HCT116 (cell line): ENCODE measurements at regions not wholly inside any gene's neighbourhood (a gene's known extent, or its start where the extent isn't known, plus 50 kb on each side); places are given as distances from the start of the nearest gene placed in this dataset.

ENCODE experiments used
- ATAC-seq: fragments of 200-7000 bp; cut with Tn5 transposase; 2 replicates; pipeline ENCODE4 v1.9.1; 2020; ENCODE audit warnings: mild to moderate bottlenecking, moderate library complexity
- BruUV-seq: library from RNA; stranded (reverse); fragments of 400-500 nt; replicated peaks from 2 replicates; lab custom pipeline; 2021; lab: Mats Ljungman, UMichigan
- CTCF ChIA-PET: fragments of 300-600 bp; sonication (Branson Sonifier 250); formaldehyde crosslinking; loops from one replicate; lab custom pipeline; 2021; ENCODE audit warnings: antibody characterized with exemption; lab: Charles Lee
- POLR2A ChIA-PET: fragments of 300-600, 350-600 bp; sonication (Branson Sonifier 250); formaldehyde crosslinking; loops from one replicate; lab custom pipeline; 2021; ENCODE audit warnings: antibody characterized with exemption; lab: Charles Lee
- RAD21 ChIA-PET, 2 experiments: fragments of 300-600 bp; sonication (Branson Sonifier 250); formaldehyde crosslinking; loops; one replicate each; lab custom pipeline; 2023; ENCODE audit warnings: low total read pairs in 2 of 2; ENCODE audit not compliant: uncharacterized antibody in 2 of 2, unreplicated experiment in 2 of 2, low non-redundant PET in 1 of 2; lab: Charles Lee
- DNase-seq: peaks from one replicate; pipeline ENCODE4 v3.0.0-alpha.2; 2010; ENCODE audit warnings: low read depth, low spot score
- H2AFZ ChIP-seq: fragments of 200-600 bp; shearing (Covaris generic), sonication (generic); 2 replicates; pipeline ENCODE4 v1.6.1; 2017; ENCODE audit warnings: low read depth, mixed run types, mixed read lengths, antibody characterized with exemption, low read length; ENCODE audit not compliant: poor library complexity, severe bottlenecking
- H3K27ac ChIP-seq: 2 replicates; pipeline ENCODE4 v1.5.1; 2012; ENCODE audit warnings: low read depth, low read length
- H3K27me3 ChIP-seq: fragments of 200-600 bp; sonication (generic); 2 replicates; pipeline ENCODE4 v1.6.1; 2016; ENCODE audit warnings: mixed run types, low read length, mixed read lengths; ENCODE audit not compliant: insufficient read depth
- H3K36me3 ChIP-seq, 2 experiments: fragments of 200-500 bp in 1 of 2; fragments of 200-600 bp in 1 of 2; sonication (Bioruptor generic) in 1 of 2; sonication (generic) in 1 of 2; 2 replicates each; pipeline versions ENCODE4 v1.5.1 to v1.6.1; 2014 to 2016; ENCODE audit warnings: low read length in 2 of 2, inconsistent platforms in 1 of 2, mixed read lengths in 1 of 2, mixed run types in 1 of 2; ENCODE audit not compliant: insufficient read depth in 2 of 2, control insufficient read depth in 1 of 2
- H3K4me1 ChIP-seq, 2 experiments: fragments of 200-600 bp in 1 of 2; sonication (generic) in 1 of 2; 2 replicates each; pipeline versions ENCODE4 v1.5.1 to v1.6.1; 2012 to 2017; ENCODE audit warnings: low read length in 2 of 2, inconsistent platforms in 1 of 2, mild to moderate bottlenecking in 1 of 2, mixed read lengths in 1 of 2, mixed run types in 1 of 2, moderate library complexity in 1 of 2; ENCODE audit not compliant: insufficient read depth in 2 of 2, control insufficient read depth in 1 of 2
- H3K4me2 ChIP-seq: fragments of 200-600 bp; sonication (generic); 2 replicates; pipeline ENCODE4 v1.6.1; 2017; ENCODE audit warnings: mixed run types, low read length, mixed read lengths
- H3K4me3 ChIP-seq, 2 experiments: fragments of 200-600 bp in 1 of 2; sonication (generic) in 1 of 2; replicated peaks in 1 of 2; 2 replicates each; pipeline ENCODE4 v1.5.1; 2011 to 2016; ENCODE audit warnings: low read length in 2 of 2, control low read depth in 1 of 2, low read depth in 1 of 2, mild to moderate bottlenecking in 1 of 2, mixed read lengths in 1 of 2, mixed run types in 1 of 2
- H3K79me2 ChIP-seq: fragments of 200-600 bp; sonication (generic); 2 replicates; pipeline ENCODE4 v1.6.1; 2017; ENCODE audit warnings: mild to moderate bottlenecking, mixed run types, low read length, moderate library complexity, mixed read lengths; ENCODE audit not compliant: insufficient read depth
- H3K9ac ChIP-seq: fragments of 200-600 bp; sonication (generic); 2 replicates; pipeline ENCODE4 v1.6.1; 2016; ENCODE audit warnings: low read length, mixed read lengths
- H3K9me2 ChIP-seq: fragments of 200-600 bp; sonication (generic), shearing (Covaris generic); 2 replicates; pipeline ENCODE4 v1.6.1; 2017; ENCODE audit warnings: mixed run types, mild to moderate bottlenecking, moderate library complexity; ENCODE audit not compliant: insufficient read depth
- H3K9me3 ChIP-seq, 2 experiments: fragments of 200-500 bp in 1 of 2; fragments of 200-600 bp in 1 of 2; sonication (Bioruptor generic) in 1 of 2; sonication (generic) in 1 of 2; 2 replicates each; pipeline ENCODE4 v1.6.1; 2014 to 2017; ENCODE audit warnings: low read length in 2 of 2, mixed read lengths in 2 of 2, inconsistent platforms in 1 of 2, low read depth in 1 of 2, mild to moderate bottlenecking in 1 of 2, mixed run types in 1 of 2, moderate library complexity in 1 of 2; ENCODE audit not compliant: control insufficient read depth in 1 of 2, insufficient read depth in 1 of 2
- H4K20me1 ChIP-seq: fragments of 200-600 bp; sonication (generic), shearing (Covaris generic); 2 replicates; pipeline ENCODE4 v1.6.1; 2017; ENCODE audit warnings: mixed run types, mild to moderate bottlenecking, moderate library complexity; ENCODE audit not compliant: insufficient read depth
- CEBPB ChIP-seq: IDR thresholded peaks from 2 replicates; pipeline ENCODE4 v1.6.1; 2012; ENCODE audit warnings: low read depth
- EGR1 ChIP-seq: IDR thresholded peaks from 2 replicates; pipeline ENCODE4 v1.6.1; 2012; ENCODE audit warnings: low read depth
- EZH2 ChIP-seq: fragments of 200-600 bp; sonication (generic); IDR thresholded peaks from 2 replicates; pipeline ENCODE4 v1.6.1; 2017; ENCODE audit warnings: antibody characterized with exemption, mixed run types
- FOSL1 ChIP-seq: IDR thresholded peaks from 2 replicates; pipeline ENCODE4 v1.6.1; 2012; ENCODE audit warnings: low read depth
- JUND ChIP-seq: IDR thresholded peaks from 2 replicates; pipeline ENCODE4 v1.6.1; 2012
- POLR2A ChIP-seq: IDR thresholded peaks from 2 replicates; pipeline ENCODE4 v1.7.0; 2011; ENCODE audit warnings: borderline replicate concordance; ENCODE audit not compliant: insufficient read depth, insufficient read length; ENCODE audit errors: extremely low read depth
- POLR2AphosphoS5 ChIP-seq: IDR thresholded peaks from 2 replicates; pipeline ENCODE4 v1.6.1; 2011; ENCODE audit warnings: mild to moderate bottlenecking, low read depth, low read length, moderate library complexity
- RAD21 ChIP-seq: IDR thresholded peaks from 2 replicates; pipeline ENCODE4 v1.6.1; 2012; ENCODE audit warnings: low read depth, mild to moderate bottlenecking
- SP1 ChIP-seq: IDR thresholded peaks from 2 replicates; pipeline ENCODE4 v1.6.1; 2012; ENCODE audit warnings: low read depth
- YY1 ChIP-seq: IDR thresholded peaks from 2 replicates; pipeline ENCODE4 v1.6.1; 2011; ENCODE audit warnings: low read length, low read depth, moderate library complexity, mild to moderate bottlenecking; ENCODE audit not compliant: insufficient replicate concordance; ENCODE audit errors: extremely low read depth
- ZBTB33 ChIP-seq: IDR thresholded peaks from 2 replicates; pipeline ENCODE4 v1.6.1; 2011; ENCODE audit warnings: mild to moderate bottlenecking, low read length, moderate library complexity; ENCODE audit not compliant: insufficient replicate concordance; ENCODE audit errors: extremely low read depth
- ZFX ChIP-seq: fragments of 450-650 bp; IDR thresholded peaks from 2 replicates; pipeline ENCODE4 v1.6.1; 2017
- ZNF274 ChIP-seq: fragments of 200-500 bp; sonication (Bioruptor generic); IDR thresholded peaks from 2 replicates; pipeline ENCODE4 v1.6.1; 2014; ENCODE audit warnings: mild to moderate bottlenecking, low read depth, low read length, inconsistent platforms
- intact Hi-C: fragments of 100-400 bp; cut with micrococcal nuclease; formaldehyde crosslinking; loops from 2 replicates; pipeline ENCODE4 v1.10.0; 2022
- TF ChIP-seq, protein P1 (sequence below): IDR thresholded peaks from 2 replicates; pipeline ENCODE4 v1.6.1; 2012; ENCODE audit warnings: low read depth
- TF ChIP-seq, protein P2 (sequence below), 3 experiments: fragments of 200-600 bp in 1 of 3; sonication (generic) in 1 of 3; IDR thresholded peaks in 2 of 3; conservative IDR thresholded peaks in 1 of 3; 2 replicates each; pipeline ENCODE4 v1.5.1; 2012 to 2017; ENCODE audit warnings: low read depth in 2 of 3, low read length in 2 of 3, antibody characterized with exemption in 1 of 3, borderline replicate concordance in 1 of 3, control low read depth in 1 of 3, mild to moderate bottlenecking in 1 of 3, mixed read lengths in 1 of 3, mixed run types in 1 of 3, moderate library complexity in 1 of 3; ENCODE audit not compliant: insufficient read depth in 1 of 3
- TF ChIP-seq, protein P3 (sequence below): IDR thresholded peaks from 2 replicates; pipeline ENCODE4 v1.6.1; 2012

DNA sequence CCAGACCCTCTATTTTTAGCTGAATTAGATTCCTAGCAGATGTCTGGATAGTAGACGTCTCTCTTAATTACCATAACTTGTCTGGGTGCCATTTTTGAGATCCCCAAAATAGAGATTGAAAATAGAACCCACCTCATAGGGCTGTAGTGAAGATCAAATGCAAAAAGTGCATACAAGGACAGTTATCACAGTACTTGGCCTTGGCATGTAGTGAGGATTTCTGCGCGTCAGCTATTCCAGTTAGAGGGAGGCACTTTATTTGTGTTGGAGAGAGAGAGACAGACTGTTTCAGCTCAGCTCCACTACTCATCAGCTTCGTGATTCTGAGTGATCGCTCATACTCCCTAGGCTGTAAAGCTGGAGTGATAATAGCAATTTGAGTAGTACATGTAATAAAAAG, 59.6 kb upstream of the CDH13 start:
- no peaks in the 10 kb centered on the region for H3K9me2 ChIP-seq
- H2AFZ ChIP-seq, result no peak overlapping the region
- POLR2A ChIA-PET, result no interaction called here
- H3K9ac ChIP-seq, result no peak overlapping the region
- H3K4me1 ChIP-seq, result no peaks in the 10 kb centered on the region
- BruUV-seq, result no TSS peak
- intact Hi-C loops, result no loop called here
- TF ChIP-seq ZBTB33 (no peak), FOSL1 (no peak), EZH2 (no peak), RAD21 (no peak), POLR2A (no peak), ZFX (no peak), CEBPB (no peak), ZNF274 (no peak), POLR2AphosphoS5 (no peak), YY1 (no peak), EGR1 (no peak), SP1 (no peak), JUND (no peak)
- TF ChIP-seq, protein P1, sequence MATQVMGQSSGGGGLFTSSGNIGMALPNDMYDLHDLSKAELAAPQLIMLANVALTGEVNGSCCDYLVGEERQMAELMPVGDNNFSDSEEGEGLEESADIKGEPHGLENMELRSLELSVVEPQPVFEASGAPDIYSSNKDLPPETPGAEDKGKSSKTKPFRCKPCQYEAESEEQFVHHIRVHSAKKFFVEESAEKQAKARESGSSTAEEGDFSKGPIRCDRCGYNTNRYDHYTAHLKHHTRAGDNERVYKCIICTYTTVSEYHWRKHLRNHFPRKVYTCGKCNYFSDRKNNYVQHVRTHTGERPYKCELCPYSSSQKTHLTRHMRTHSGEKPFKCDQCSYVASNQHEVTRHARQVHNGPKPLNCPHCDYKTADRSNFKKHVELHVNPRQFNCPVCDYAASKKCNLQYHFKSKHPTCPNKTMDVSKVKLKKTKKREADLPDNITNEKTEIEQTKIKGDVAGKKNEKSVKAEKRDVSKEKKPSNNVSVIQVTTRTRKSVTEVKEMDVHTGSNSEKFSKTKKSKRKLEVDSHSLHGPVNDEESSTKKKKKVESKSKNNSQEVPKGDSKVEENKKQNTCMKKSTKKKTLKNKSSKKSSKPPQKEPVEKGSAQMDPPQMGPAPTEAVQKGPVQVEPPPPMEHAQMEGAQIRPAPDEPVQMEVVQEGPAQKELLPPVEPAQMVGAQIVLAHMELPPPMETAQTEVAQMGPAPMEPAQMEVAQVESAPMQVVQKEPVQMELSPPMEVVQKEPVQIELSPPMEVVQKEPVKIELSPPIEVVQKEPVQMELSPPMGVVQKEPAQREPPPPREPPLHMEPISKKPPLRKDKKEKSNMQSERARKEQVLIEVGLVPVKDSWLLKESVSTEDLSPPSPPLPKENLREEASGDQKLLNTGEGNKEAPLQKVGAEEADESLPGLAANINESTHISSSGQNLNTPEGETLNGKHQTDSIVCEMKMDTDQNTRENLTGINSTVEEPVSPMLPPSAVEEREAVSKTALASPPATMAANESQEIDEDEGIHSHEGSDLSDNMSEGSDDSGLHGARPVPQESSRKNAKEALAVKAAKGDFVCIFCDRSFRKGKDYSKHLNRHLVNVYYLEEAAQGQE, result no peak
- TF ChIP-seq, protein P2, sequence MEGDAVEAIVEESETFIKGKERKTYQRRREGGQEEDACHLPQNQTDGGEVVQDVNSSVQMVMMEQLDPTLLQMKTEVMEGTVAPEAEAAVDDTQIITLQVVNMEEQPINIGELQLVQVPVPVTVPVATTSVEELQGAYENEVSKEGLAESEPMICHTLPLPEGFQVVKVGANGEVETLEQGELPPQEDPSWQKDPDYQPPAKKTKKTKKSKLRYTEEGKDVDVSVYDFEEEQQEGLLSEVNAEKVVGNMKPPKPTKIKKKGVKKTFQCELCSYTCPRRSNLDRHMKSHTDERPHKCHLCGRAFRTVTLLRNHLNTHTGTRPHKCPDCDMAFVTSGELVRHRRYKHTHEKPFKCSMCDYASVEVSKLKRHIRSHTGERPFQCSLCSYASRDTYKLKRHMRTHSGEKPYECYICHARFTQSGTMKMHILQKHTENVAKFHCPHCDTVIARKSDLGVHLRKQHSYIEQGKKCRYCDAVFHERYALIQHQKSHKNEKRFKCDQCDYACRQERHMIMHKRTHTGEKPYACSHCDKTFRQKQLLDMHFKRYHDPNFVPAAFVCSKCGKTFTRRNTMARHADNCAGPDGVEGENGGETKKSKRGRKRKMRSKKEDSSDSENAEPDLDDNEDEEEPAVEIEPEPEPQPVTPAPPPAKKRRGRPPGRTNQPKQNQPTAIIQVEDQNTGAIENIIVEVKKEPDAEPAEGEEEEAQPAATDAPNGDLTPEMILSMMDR (IDR thresholded peaks at IDR 0.05 in 2 of 3, conservative IDR thresholded peaks at IDR 0.05 in 1 of 3; ENCODE audit: borderline replicate concordance in 1 of 3, insufficient read depth in 1 of 3, low read depth in 2 of 3, low read length in 2 of 3), result no peak
- TF ChIP-seq, protein P3, sequence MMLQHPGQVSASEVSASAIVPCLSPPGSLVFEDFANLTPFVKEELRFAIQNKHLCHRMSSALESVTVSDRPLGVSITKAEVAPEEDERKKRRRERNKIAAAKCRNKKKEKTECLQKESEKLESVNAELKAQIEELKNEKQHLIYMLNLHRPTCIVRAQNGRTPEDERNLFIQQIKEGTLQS, result no peak
- no peaks in the 10 kb centered on the region for H3K36me3 ChIP-seq
- RAD21 ChIA-PET, result no interaction called here
- H3K79me2 ChIP-seq, result no peaks in the 10 kb centered on the region
- ATAC-seq (no peak), DNase-seq (no peak)
- no peaks in the 10 kb centered on the region for H3K27me3 ChIP-seq
- no peak overlapping the region for H3K4me3 ChIP-seq
- H3K9me3 ChIP-seq, result peaks cover 0 to 4% of the 10 kb centered on the region in 2 experiments; a peak in 2 of 4 replicates
- no peak overlapping the region for H3K4me2 ChIP-seq
- CTCF ChIA-PET, result no interaction called here
- no peaks in the 10 kb centered on the region for H4K20me1 ChIP-seq
- H3K27ac ChIP-seq, result no peak overlapping the region
